Islet precursor cell (in vitro differentiated cells): ENCODE measurements at regions not wholly inside any gene's neighbourhood (a gene's known extent, or its start where the extent isn't known, plus 50 kb on each side); places are given as distances from the start of the nearest gene placed in this dataset.

Experiments used
- DNase-seq: peaks from one replicate; pipeline ENCODE4 v3.0.0-alpha.2; 2018

- DNase-seq: no peak
These were observed 155.6 kb downstream of the OGFRL1 start for GRCh38 chr6:71444222-71444621.

GRCh38 chr6:71446057-71446456, 157.4 kb downstream of the OGFRL1 start:
- no peak for DNase-seq

GRCh38 chr6:71446470-71446869, 157.9 kb downstream of the OGFRL1 start:
- no peak for DNase-seq

GRCh38 chr6:71452697-71453370, 164.2 kb downstream of the OGFRL1 start:
- DNase-seq: no peak

GRCh38 chr6:71453371-71453706, 164.7 kb downstream of the OGFRL1 start:
- no peak for DNase-seq

GRCh38 chr6:71454056-71454455, 165.4 kb downstream of the OGFRL1 start:
- no peak for DNase-seq

GRCh38 chr6:71457929-71458328, 169.3 kb downstream of the OGFRL1 start:
- DNase-seq: no peak

GRCh38 chr6:71459162-71459561, 170.6 kb downstream of the OGFRL1 start:
- no peak for DNase-seq

GRCh38 chr6:71460933-71461332, 172.3 kb downstream of the OGFRL1 start:
- no peak for DNase-seq

GRCh38 chr6:71463061-71463460, 174.4 kb downstream of the OGFRL1 start:
- no peak for DNase-seq

- no peak for DNase-seq
These were observed 176.5 kb downstream of the OGFRL1 start for GRCh38 chr6:71465096-71465495.

- no peak for DNase-seq
These were observed 177.8 kb downstream of the OGFRL1 start for GRCh38 chr6:71466362-71466761.

- DNase-seq: no peak
These were observed 179.4 kb downstream of the OGFRL1 start for GRCh38 chr6:71468038-71468437.

- peak; percentile 60 for DNase-seq
These were observed 180.5 kb downstream of the OGFRL1 start for GRCh38 chr6:71468841-71469700.

- no peak for DNase-seq
These were observed 183.1 kb downstream of the OGFRL1 start for GRCh38 chr6:71471718-71472117.

GRCh38 chr6:71473926-71474325, 185.3 kb downstream of the OGFRL1 start:
- DNase-seq: no peak

GRCh38 chr6:71474942-71475341, 186.3 kb downstream of the OGFRL1 start:
- no peak for DNase-seq

GRCh38 chr6:71476371-71476770, 187.8 kb downstream of the OGFRL1 start:
- no peak for DNase-seq

GRCh38 chr6:71476872-71477271, 188.3 kb downstream of the OGFRL1 start:
- DNase-seq: no peak

GRCh38 chr6:71478834-71479541, 190.4 kb downstream of the OGFRL1 start:
- peak; percentile 63 for DNase-seq

- DNase-seq: no peak
These were observed 192.0 kb downstream of the OGFRL1 start for GRCh38 chr6:71480577-71480976.

GRCh38 chr6:71481011-71481410, 192.4 kb downstream of the OGFRL1 start:
- DNase-seq: no peak

- peak; percentile 69 for DNase-seq
These were observed 193.2 kb downstream of the OGFRL1 start for GRCh38 chr6:71481801-71482200.

GRCh38 chr6:71482742-71483141, 194.1 kb downstream of the OGFRL1 start:
- DNase-seq: no peak
